ENCODE measurements at regions not wholly inside any gene's neighbourhood (a gene's known extent, or its start where the extent isn't known, plus 50 kb on each side); places are given as distances from the start of the nearest gene placed in this dataset.
"Not testable (repeated sequence)": the region's sequence is repeated elsewhere in the genome, so short reads cannot be mapped to it uniquely, and the experiment has no call there.

DNA sequence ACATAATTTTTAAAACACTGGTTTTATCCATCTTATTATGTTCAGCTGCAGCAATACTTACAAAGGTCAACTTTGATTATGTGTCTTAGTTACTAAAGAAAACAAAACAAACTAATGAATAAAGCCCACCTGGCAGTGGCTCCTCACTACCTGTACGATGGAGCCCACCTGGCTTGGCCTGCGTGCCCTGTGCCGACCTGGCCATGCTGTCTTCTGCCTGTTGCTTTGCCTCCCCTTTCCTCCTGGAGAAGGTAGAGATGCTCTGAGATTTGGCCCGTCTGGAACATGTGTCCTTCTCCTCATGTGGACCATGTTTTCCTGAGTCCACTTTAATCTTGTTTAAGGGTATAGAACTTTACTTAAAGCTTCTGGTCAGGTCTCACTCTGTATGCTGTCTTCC, 1426.0 kb upstream of the DEFB115 start:
- not testable (repeated sequence) for TF ChIP-seq EZH2phosphoT487 (IDR thresholded peaks at IDR 0.05; ENCODE audit: borderline replicate concordance, low read depth); TCF12 (IDR thresholded peaks at IDR 0.05); MXI1 (IDR thresholded peaks at IDR 0.05; ENCODE audit: low read depth, low read length); YY1 (IDR thresholded peaks at IDR 0.05; ENCODE audit: low read depth)
- TF ChIP-seq, protein P1, sequence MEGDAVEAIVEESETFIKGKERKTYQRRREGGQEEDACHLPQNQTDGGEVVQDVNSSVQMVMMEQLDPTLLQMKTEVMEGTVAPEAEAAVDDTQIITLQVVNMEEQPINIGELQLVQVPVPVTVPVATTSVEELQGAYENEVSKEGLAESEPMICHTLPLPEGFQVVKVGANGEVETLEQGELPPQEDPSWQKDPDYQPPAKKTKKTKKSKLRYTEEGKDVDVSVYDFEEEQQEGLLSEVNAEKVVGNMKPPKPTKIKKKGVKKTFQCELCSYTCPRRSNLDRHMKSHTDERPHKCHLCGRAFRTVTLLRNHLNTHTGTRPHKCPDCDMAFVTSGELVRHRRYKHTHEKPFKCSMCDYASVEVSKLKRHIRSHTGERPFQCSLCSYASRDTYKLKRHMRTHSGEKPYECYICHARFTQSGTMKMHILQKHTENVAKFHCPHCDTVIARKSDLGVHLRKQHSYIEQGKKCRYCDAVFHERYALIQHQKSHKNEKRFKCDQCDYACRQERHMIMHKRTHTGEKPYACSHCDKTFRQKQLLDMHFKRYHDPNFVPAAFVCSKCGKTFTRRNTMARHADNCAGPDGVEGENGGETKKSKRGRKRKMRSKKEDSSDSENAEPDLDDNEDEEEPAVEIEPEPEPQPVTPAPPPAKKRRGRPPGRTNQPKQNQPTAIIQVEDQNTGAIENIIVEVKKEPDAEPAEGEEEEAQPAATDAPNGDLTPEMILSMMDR (IDR thresholded peaks at IDR 0.05) = not testable (repeated sequence)
- TF ChIP-seq, protein P2, sequence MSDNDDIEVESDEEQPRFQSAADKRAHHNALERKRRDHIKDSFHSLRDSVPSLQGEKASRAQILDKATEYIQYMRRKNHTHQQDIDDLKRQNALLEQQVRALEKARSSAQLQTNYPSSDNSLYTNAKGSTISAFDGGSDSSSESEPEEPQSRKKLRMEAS (IDR thresholded peaks at IDR 0.05; ENCODE audit: low read depth) = not testable (repeated sequence)
- TF ChIP-seq, protein P3, sequence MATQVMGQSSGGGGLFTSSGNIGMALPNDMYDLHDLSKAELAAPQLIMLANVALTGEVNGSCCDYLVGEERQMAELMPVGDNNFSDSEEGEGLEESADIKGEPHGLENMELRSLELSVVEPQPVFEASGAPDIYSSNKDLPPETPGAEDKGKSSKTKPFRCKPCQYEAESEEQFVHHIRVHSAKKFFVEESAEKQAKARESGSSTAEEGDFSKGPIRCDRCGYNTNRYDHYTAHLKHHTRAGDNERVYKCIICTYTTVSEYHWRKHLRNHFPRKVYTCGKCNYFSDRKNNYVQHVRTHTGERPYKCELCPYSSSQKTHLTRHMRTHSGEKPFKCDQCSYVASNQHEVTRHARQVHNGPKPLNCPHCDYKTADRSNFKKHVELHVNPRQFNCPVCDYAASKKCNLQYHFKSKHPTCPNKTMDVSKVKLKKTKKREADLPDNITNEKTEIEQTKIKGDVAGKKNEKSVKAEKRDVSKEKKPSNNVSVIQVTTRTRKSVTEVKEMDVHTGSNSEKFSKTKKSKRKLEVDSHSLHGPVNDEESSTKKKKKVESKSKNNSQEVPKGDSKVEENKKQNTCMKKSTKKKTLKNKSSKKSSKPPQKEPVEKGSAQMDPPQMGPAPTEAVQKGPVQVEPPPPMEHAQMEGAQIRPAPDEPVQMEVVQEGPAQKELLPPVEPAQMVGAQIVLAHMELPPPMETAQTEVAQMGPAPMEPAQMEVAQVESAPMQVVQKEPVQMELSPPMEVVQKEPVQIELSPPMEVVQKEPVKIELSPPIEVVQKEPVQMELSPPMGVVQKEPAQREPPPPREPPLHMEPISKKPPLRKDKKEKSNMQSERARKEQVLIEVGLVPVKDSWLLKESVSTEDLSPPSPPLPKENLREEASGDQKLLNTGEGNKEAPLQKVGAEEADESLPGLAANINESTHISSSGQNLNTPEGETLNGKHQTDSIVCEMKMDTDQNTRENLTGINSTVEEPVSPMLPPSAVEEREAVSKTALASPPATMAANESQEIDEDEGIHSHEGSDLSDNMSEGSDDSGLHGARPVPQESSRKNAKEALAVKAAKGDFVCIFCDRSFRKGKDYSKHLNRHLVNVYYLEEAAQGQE (IDR thresholded peaks at IDR 0.05; ENCODE audit: low read depth, low read length) = not testable (repeated sequence)
